Small intestine (tissue), 7 donors: ENCODE measurements at regions not wholly inside any gene's neighbourhood (a gene's known extent, or its start where the extent isn't known, plus 50 kb on each side); places are given as distances from the start of the nearest gene placed in this dataset.
"Not testable (repeated sequence)": the region's sequence is repeated elsewhere in the genome, so short reads cannot be mapped to it uniquely, and the experiment has no call there.

ENCODE experiments used
- DNase-seq, 2 donors: peaks; one replicate each; pipeline versions ENCODE4 v3.0.0 to v3.0.0-alpha.2; 2013
- FAIRE-seq: peaks from 2 replicates; lab custom pipeline; 2012; peaks lifted over from hg19 to GRCh38; lab: Jason Lieb, UNC
- H3K27ac ChIP-seq, 3 donors: one replicate each; pipeline ENCODE4 v1.5.1; 2013; ENCODE audit warnings: low read length in 2 of 3, mild to moderate bottlenecking in 2 of 3, control low read depth in 1 of 3, inconsistent platforms in 1 of 3, low read depth in 1 of 3, moderate library complexity in 1 of 3
- H3K27me3 ChIP-seq, 3 donors: one replicate each; pipeline ENCODE4 v1.6.1; 2013; ENCODE audit warnings: low read length in 3 of 3, inconsistent platforms in 1 of 3; ENCODE audit not compliant: control insufficient read depth in 3 of 3, insufficient read depth in 3 of 3
- H3K36me3 ChIP-seq, 3 donors: one replicate each; pipeline ENCODE4 v1.6.1; 2013; ENCODE audit warnings: low read length in 3 of 3, inconsistent platforms in 1 of 3, low read depth in 1 of 3, mild to moderate bottlenecking in 1 of 3, moderate library complexity in 1 of 3; ENCODE audit not compliant: control insufficient read depth in 3 of 3, insufficient read depth in 2 of 3
- H3K4me1 ChIP-seq, 3 donors: one replicate each; pipeline ENCODE4 v1.6.1; 2013; ENCODE audit warnings: low read length in 2 of 3, inconsistent platforms in 1 of 3, low read depth in 1 of 3, mild to moderate bottlenecking in 1 of 3, moderate library complexity in 1 of 3; ENCODE audit not compliant: control insufficient read depth in 3 of 3, insufficient read depth in 2 of 3
- H3K4me3 ChIP-seq, 3 donors: one replicate each; pipeline ENCODE4 v1.5.1; 2013; ENCODE audit warnings: low read length in 3 of 3, control low read depth in 1 of 3, inconsistent platforms in 1 of 3, low read depth in 1 of 3, mild to moderate bottlenecking in 1 of 3, moderate library complexity in 1 of 3
- H3K9me3 ChIP-seq, 2 donors: one replicate each; pipeline ENCODE4 v1.6.1; 2013; ENCODE audit warnings: low read depth in 1 of 2, low read length in 1 of 2; ENCODE audit not compliant: control insufficient read depth in 2 of 2, insufficient read depth in 1 of 2
- WGBS, 3 donors: extraction: QIAGEN DNeasy Blood & Tissue Kit; methylation state at CpG; one replicate each; pipeline ENCODE4 v1.1.7; 2013; 5-methylcytosine and 5-hydroxymethylcytosine counted together
- donor health status: healthy with polysubstance abuse.
- donor health status: control.
- donor health status: control.
- donor health status: Bipolar disorder and iron deficiency.
- donor health status: healthy.

GRCh38 chr10:83769281-83769820 is 370.0 kb upstream of the GHITM start:
- H3K4me3 ChIP-seq, result no peak overlapping the region
- H3K27me3 ChIP-seq, result no peaks in the 10 kb centered on the region
- no peaks in the 10 kb centered on the region for H3K36me3 ChIP-seq
- FAIRE-seq, result no peak
- no peaks in the 10 kb centered on the region for H3K4me1 ChIP-seq
- H3K9me3 ChIP-seq, result peaks cover 0 to 9% of the 10 kb centered on the region in 2 donors
- H3K27ac ChIP-seq, result no peak overlapping the region
- DNase-seq, result no peak
- 68 to 70% (median 69%) methylated on average over 5 of the region's 5 CpGs for WGBS, 3 donors

GRCh38 chr10:83786701-83787100 is 352.6 kb upstream of the GHITM start:
- not testable (repeated sequence) for FAIRE-seq, H3K36me3 ChIP-seq, DNase-seq, H3K27ac ChIP-seq, H3K27me3 ChIP-seq, H3K4me1 ChIP-seq, H3K4me3 ChIP-seq
- 88 to 92% (median 90%) methylated on average over 22 to 25 of the region's 25 CpGs for WGBS, 3 donors
- peaks cover 0 to 17% of the 10 kb centered on the region in 2 donors for H3K9me3 ChIP-seq

GRCh38 chr10:83801983-83802382 is 337.3 kb upstream of the GHITM start:
- H3K27me3 ChIP-seq, result no peaks in the 10 kb centered on the region
- FAIRE-seq (no peak), DNase-seq (no peak)

GRCh38 chr10:83806717-83807116 is 332.6 kb upstream of the GHITM start:
- Histone ChIP-seq H3K9me3 (no peaks in the 10 kb centered on the region), H3K36me3 (no peaks in the 10 kb centered on the region), H3K27me3 (no peaks in the 10 kb centered on the region), H3K4me1 (no peaks in the 10 kb centered on the region), H3K4me3 (no peak overlapping the region), H3K27ac (no peak overlapping the region)
- FAIRE-seq (no peak), DNase-seq (no peak)

More at GRCh38 chr10:83801983-83802382, 337.3 kb upstream of the GHITM start:
- Histone ChIP-seq H3K27ac (no peak overlapping the region), H3K9me3 (peaks cover 0 to 5% of the 10 kb centered on the region in 2 donors), H3K4me1 (no peaks in the 10 kb centered on the region), H3K36me3 (no peaks in the 10 kb centered on the region), H3K4me3 (no peak overlapping the region)

GRCh38 chr10:83809001-83809400 is 330.3 kb upstream of the GHITM start:
- Histone ChIP-seq H3K4me3 (no peak overlapping the region), H3K4me1 (no peaks in the 10 kb centered on the region), H3K27me3 (no peaks in the 10 kb centered on the region), H3K27ac (no peak overlapping the region), H3K36me3 (no peaks in the 10 kb centered on the region), H3K9me3 (no peaks in the 10 kb centered on the region)
- FAIRE-seq (no peak), DNase-seq (no peak)
- 40 to 74% (median 70%) methylated on average over 2 of the region's 2 CpGs for WGBS, 3 donors

GRCh38 chr10:83816942-83817341 is 322.4 kb upstream of the GHITM start:
- Histone ChIP-seq H3K27ac (no peak overlapping the region), H3K4me3 (no peak overlapping the region), H3K4me1 (no peaks in the 10 kb centered on the region), H3K36me3 (no peaks in the 10 kb centered on the region), H3K27me3 (no peaks in the 10 kb centered on the region), H3K9me3 (no peaks in the 10 kb centered on the region)
- DNase-seq (no peak), FAIRE-seq (no peak)
- WGBS, 3 donors, result 27 to 53% (median 32%) methylated on average over 2 of the region's 2 CpGs

GRCh38 chr10:83817797-83818196 is 321.5 kb upstream of the GHITM start:
- Histone ChIP-seq H3K27me3 (no peaks in the 10 kb centered on the region), H3K9me3 (no peaks in the 10 kb centered on the region), H3K36me3 (no peaks in the 10 kb centered on the region), H3K4me1 (no peaks in the 10 kb centered on the region), H3K4me3 (no peak overlapping the region), H3K27ac (no peak overlapping the region)
- 70 to 84% (median 75%) methylated on average over 3 of the region's 3 CpGs for WGBS, 3 donors
- DNase-seq (no peak), FAIRE-seq (no peak)

GRCh38 chr10:83819609-83820008 is 319.7 kb upstream of the GHITM start:
- 60 to 68% (median 60%) methylated on average over 2 of the region's 2 CpGs for WGBS, 3 donors
- FAIRE-seq, result no peak

GRCh38 chr10:83820033-83820432 is 319.3 kb upstream of the GHITM start:
- 28 to 30% (median 28%) methylated on average over 3 of the region's 3 CpGs for WGBS, 3 donors
- FAIRE-seq (no peak), DNase-seq (no peak)
- Histone ChIP-seq H3K4me1 (no peaks in the 10 kb centered on the region), H3K27me3 (no peaks in the 10 kb centered on the region), H3K36me3 (no peaks in the 10 kb centered on the region), H3K27ac (no peak overlapping the region), H3K4me3 (no peak overlapping the region), H3K9me3 (no peaks in the 10 kb centered on the region)

More at GRCh38 chr10:83819609-83820008, 319.7 kb upstream of the GHITM start:
- Histone ChIP-seq H3K9me3 (no peaks in the 10 kb centered on the region), H3K36me3 (no peaks in the 10 kb centered on the region), H3K27ac (no peak overlapping the region), H3K27me3 (no peaks in the 10 kb centered on the region), H3K4me1 (no peaks in the 10 kb centered on the region), H3K4me3 (no peak overlapping the region)
- no peak for DNase-seq
